Right atrium auricular region (tissue), 2 donors: ENCODE measurements at regions not wholly inside any gene's neighbourhood (a gene's known extent, or its start where the extent isn't known, plus 50 kb on each side); places are given as distances from the start of the nearest gene placed in this dataset.

ENCODE experiments used
- DNase-seq: peaks from one replicate; pipeline ENCODE4 v3.0.0-alpha.2; 2019; ENCODE audit warnings: low spot score
- H3K27ac ChIP-seq, 2 donors: fragments of 200-600 bp; sonication (generic); 1 replicate in 1 of 2; 2 replicates in 1 of 2; pipeline ENCODE4 v1.5.1; 2016 to 2019
- H3K27me3 ChIP-seq, 2 donors: fragments of 200-600 bp; sonication (generic); one replicate each; pipeline versions ENCODE4 v1.5.1 to v1.6.0; 2017 to 2019
- H3K36me3 ChIP-seq: fragments of 200-600 bp; sonication (generic); one replicate; pipeline ENCODE4 v1.5.1; 2016
- H3K4me1 ChIP-seq, 2 donors: fragments of 200-600 bp; sonication (generic); one replicate each; pipeline versions ENCODE4 v1.5.1 to v1.6.0; 2017 to 2019
- H3K4me3 ChIP-seq, 2 donors: fragments of 200-600 bp; sonication (generic); 1 replicate in 1 of 2; 2 replicates in 1 of 2; pipeline ENCODE4 v1.5.1; 2017 to 2019; ENCODE audit warnings: mild to moderate bottlenecking in 1 of 2, moderate library complexity in 1 of 2
- H3K9me3 ChIP-seq, 2 donors: fragments of 200-600 bp; sonication (generic); one replicate each; pipeline ENCODE4 v1.5.1; 2019
- CTCF ChIP-seq, 2 donors: fragments of 200-600 bp; sonication (generic); IDR thresholded peaks; one replicate each; pipeline ENCODE4 v1.5.1; 2019; ENCODE audit warnings: antibody characterized with exemption in 2 of 2

DNA sequence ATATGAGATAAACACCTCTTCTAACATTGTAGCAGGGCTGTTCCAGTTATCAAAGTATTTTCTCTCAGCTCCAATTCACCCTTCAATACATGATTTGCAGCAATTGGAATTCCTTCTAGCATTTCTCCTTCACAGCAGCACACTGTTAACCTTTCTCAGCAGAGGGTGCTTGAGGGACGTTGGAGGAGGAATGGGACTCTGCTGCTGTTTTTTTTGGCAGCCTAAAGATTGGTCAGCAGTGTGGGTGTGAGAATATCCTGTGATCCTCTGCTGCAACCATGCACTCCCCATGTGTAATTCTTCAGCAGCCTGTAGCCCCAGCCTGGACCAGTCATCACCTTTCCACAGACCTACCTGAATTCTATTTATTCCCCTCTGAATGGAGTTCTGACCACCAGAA, 1708.9 kb upstream of the CELF4 start:
- Histone ChIP-seq H3K4me1 (no peaks in the 10 kb centered on the region), H3K27ac (no peak overlapping the region), H3K4me3 (no peak overlapping the region), H3K27me3 (no peaks in the 10 kb centered on the region), H3K9me3 (no peaks in the 10 kb centered on the region), H3K36me3 (no peaks in the 10 kb centered on the region)
- no peak for TF ChIP-seq CTCF (IDR thresholded peaks at IDR 0.05)
- no peak for DNase-seq

- no peak overlapping the region for H3K27ac ChIP-seq
- no peaks in the 10 kb centered on the region for H3K9me3 ChIP-seq
- H3K4me1 ChIP-seq: no peaks in the 10 kb centered on the region
- no peak overlapping the region for H3K4me3 ChIP-seq
- H3K27me3 ChIP-seq: no peaks in the 10 kb centered on the region
- H3K36me3 ChIP-seq: no peaks in the 10 kb centered on the region
- DNase-seq: no peak
- no peak for TF ChIP-seq CTCF (IDR thresholded peaks at IDR 0.05)
Measured at GRCh38 chr18:39272230-39272629, 1706.6 kb upstream of the CELF4 start.

- no peaks in the 10 kb centered on the region for H3K27me3 ChIP-seq
- H3K4me3 ChIP-seq: no peak overlapping the region
- H3K27ac ChIP-seq: no peak overlapping the region
- H3K9me3 ChIP-seq: no peaks in the 10 kb centered on the region
- no peaks in the 10 kb centered on the region for H3K36me3 ChIP-seq
- no peaks in the 10 kb centered on the region for H3K4me1 ChIP-seq
- no peak for TF ChIP-seq CTCF (IDR thresholded peaks at IDR 0.05)
- no peak for DNase-seq
Measured at GRCh38 chr18:39271654-39272053, 1706.1 kb upstream of the CELF4 start.

DNA sequence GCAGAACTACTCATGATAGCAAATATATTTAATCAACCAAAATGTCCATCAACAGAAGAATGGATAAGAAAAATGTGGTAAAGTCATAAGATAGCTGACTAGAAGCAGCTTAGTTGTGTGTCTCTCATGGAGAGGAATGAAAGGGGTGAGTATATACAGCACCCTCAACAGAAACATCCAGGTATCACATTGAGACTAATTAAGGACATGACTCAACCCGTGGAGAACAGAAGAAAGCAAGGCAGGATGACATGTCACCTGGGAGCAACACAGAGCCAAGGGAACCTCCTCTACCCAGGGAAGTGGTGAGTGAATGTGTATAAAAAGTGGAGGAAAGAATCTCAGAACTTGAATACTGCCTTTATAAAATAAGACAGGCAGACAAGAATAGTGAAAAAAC, 1695.0 kb upstream of the CELF4 start:
- Histone ChIP-seq H3K4me3 (no peak overlapping the region), H3K9me3 (no peaks in the 10 kb centered on the region), H3K36me3 (no peaks in the 10 kb centered on the region), H3K27ac (no peak overlapping the region), H3K27me3 (no peaks in the 10 kb centered on the region), H3K4me1 (no peaks in the 10 kb centered on the region)
- DNase-seq: no peak
- TF ChIP-seq CTCF (IDR thresholded peaks at IDR 0.05): no peak

- Histone ChIP-seq H3K4me3 (no peak overlapping the region), H3K27me3 (no peaks in the 10 kb centered on the region), H3K27ac (no peak overlapping the region), H3K36me3 (no peaks in the 10 kb centered on the region), H3K4me1 (no peaks in the 10 kb centered on the region), H3K9me3 (no peaks in the 10 kb centered on the region)
- DNase-seq: no peak
- no peak for TF ChIP-seq CTCF (IDR thresholded peaks at IDR 0.05)
Measured at GRCh38 chr18:39259736-39260135, 1694.1 kb upstream of the CELF4 start.

DNA sequence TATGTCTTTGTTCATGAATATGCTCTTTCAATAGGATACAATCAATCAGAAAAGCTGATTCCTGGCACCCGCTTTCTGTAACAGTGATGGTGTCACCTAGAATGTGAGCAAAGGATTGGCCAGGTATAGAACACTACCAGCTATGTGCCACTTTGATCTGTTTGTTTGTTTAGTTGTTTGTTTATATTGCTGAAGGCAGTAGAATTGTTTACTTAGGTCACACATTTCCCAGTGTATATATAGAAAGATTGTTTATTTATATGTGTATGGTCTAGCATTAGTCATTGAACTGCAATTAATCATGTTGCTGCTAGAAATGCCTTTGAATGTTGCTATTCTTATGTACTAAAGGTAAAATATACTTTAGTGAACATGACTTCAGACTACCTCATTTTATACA, 1678.6 kb upstream of the CELF4 start:
- H3K36me3 ChIP-seq: no peaks in the 10 kb centered on the region
- no peaks in the 10 kb centered on the region for H3K4me1 ChIP-seq
- no peak overlapping the region for H3K27ac ChIP-seq
- no peaks in the 10 kb centered on the region for H3K9me3 ChIP-seq
- no peaks in the 10 kb centered on the region for H3K27me3 ChIP-seq
- DNase-seq: no peak
- H3K4me3 ChIP-seq: no peak overlapping the region
- TF ChIP-seq CTCF (IDR thresholded peaks at IDR 0.05): no peak
